Right renal cortex interstitium (tissue), 3 donors: ENCODE measurements at regions not wholly inside any gene's neighbourhood (a gene's known extent, or its start where the extent isn't known, plus 50 kb on each side); places are given as distances from the start of the nearest gene placed in this dataset.
"Not testable (repeated sequence)": the region's sequence is repeated elsewhere in the genome, so short reads cannot be mapped to it uniquely, and the experiment has no call there.

ENCODE experiments used
- DNase-seq, 3 donors: peaks; one replicate each; pipeline ENCODE4 v3.0.0-alpha.2; 2013; ENCODE audit warnings: low read depth in 3 of 3, low spot score in 2 of 3

- no peak for DNase-seq
Measured at GRCh38 chr12:89162589-89163261, 189.6 kb downstream of the DUSP6 start.

- no peak for DNase-seq
Measured at GRCh38 chr12:89161557-89161956, 190.7 kb downstream of the DUSP6 start.

DNA sequence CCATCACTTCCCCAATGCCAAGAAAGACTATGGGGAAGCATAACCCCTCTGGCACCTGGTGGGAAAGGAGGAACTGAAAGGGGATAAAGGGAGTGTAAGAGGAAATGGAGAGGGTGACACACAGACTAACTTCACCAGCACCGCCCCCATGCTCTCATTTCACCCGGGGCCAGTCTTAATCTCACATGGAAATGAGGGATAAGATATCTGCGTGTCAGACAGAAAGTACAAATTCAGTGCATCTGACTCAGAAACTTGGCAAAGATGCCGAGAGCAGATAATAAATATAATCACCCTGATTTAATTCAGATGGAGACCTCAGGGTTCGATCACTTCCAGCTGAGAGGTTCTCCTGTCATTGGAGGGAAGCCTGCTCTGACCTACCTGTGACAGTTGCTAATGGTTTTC is 191.6 kb downstream of the DUSP6 start:
- DNase-seq, result no peak

GRCh38 chr12:89157413-89157812 is 194.9 kb downstream of the DUSP6 start:
- DNase-seq, result no peak

DNA sequence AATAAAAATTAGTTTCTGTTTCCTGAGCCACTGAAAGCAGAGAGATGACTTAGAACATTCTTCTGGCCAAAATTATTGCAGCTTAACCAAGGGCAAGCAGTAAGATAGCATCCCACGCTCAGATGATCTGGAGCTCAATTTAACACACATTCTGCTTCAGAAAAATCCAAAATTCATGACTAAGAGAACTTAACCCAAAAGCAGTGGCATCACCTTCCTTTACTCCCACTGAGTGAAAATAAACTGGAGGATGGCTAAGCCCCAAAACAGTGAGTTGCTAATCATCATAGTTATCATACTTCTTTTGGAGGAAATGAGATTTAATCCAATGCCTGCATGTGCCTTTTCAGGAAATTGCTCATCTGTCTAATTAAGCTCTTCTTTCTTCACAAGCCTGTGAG is 195.4 kb downstream of the DUSP6 start:
- no peak for DNase-seq

GRCh38 chr12:89156340-89156739 is 196.0 kb downstream of the DUSP6 start:
- DNase-seq, result no peak

GRCh38 chr12:89155826-89156225 is 196.5 kb downstream of the DUSP6 start:
- no peak for DNase-seq

DNA sequence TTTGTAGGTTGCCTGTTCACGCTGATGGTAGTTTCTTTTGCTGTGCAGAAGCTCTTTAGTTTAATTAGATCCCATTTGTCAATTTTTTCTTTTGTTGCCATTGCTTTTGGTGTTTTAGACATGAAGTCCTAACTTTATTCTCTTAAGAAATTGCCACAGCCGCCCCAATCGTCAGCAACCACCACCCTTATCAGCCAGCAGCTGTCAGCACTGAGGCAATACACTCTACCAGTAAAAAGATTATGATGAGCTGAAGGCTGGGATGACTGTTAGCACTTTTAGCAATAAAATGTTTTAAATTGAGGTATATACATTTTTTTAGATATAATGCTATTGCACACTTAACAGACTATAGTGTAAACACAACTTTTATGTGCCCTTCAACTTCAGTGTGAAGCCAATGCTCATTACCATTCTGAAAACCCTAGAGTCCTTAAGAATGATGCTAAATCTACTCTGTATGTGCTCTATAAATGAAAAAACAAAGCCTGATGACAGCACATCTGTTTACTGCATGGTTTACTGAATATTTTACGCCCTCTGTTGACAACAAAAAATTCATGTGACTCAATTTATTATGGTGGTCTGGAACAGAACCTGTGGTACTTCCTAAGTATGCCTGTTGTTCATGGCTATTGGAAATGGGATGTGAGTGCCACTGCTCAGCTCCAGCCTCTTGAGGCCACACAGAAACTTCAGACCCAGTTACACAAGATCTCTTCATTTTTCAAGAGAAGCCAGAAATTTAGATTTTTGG is 197.4 kb downstream of the DUSP6 start:
- DNase-seq, result no peak

- no peak for DNase-seq
Measured at GRCh38 chr12:89153341-89153740, 199.0 kb downstream of the DUSP6 start.

DNA sequence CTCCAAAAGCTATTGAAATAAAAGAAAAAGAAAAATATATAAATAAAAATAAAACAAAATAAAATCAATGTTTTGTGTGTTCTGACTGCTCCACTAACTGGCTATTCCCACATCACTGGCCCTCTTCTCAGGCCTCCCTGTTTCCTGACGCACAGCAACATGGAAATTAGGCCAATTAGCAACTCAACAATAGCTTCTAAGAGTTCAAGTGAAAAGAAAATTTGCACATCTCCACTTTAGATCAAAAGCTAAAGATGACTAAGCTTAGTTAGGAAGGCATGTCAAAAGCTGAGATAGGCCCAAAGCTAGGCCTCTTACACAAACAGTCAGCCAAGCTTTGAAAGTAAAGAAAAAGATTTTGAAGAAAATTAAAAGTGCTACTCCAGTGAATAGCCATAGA is 200.8 kb downstream of the DUSP6 start:
- no peak for DNase-seq

GRCh38 chr12:89150789-89151188 is 201.5 kb downstream of the DUSP6 start:
- DNase-seq, result not testable (repeated sequence)

DNA sequence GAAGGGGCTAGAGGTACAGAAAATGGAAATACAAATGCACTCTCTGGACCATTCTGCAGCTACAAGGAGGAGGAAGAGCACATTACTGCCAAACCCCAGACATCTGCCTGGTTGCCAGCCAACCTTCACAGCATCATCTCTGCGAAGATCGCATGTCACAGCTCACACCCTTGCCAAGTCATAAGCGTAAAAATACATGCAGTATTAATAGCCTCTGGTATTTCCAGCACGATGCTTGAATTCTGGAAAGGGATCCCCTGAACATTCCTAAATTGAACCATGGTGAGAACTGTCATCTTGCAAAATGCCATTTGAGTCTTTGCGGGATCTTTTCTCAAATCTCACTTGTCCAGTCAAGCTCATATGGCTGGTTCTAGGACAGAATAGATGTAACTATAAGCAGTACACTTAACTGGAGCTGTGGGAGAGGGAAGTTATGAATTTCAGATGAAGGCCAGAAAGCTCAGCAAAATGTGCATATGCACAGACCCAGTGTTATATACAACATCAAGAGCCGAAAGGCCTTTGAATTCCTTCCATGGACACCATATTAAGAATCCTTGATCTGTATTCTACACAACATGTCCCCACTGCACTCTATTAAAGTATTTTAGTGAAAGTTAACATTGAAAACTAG is 211.6 kb downstream of the DUSP6 start:
- no peak for DNase-seq

DNA sequence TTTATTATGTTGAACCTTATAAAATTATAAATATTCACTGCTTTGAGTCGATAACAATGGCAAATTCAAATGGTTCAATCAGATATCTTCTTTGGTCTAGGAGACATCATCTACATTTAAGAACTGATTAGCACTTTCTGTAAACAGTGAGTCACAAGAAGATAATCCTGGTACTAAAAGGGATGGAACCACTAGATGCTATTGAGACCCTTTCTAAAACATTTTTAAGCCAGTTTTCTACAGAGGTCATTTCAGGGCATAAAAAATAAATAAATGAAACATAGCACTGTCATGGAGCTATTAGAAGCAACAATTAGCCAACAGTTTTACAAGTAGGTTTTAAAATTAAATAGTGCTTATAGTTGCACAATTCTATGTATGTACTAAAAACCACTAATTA is 212.2 kb downstream of the DUSP6 start:
- DNase-seq, result no peak

- DNase-seq, result no peak
Measured at GRCh38 chr12:89139390-89139789, 212.9 kb downstream of the DUSP6 start.

GRCh38 chr12:89138048-89138852 is 214.1 kb downstream of the DUSP6 start:
- no peak for DNase-seq

DNA sequence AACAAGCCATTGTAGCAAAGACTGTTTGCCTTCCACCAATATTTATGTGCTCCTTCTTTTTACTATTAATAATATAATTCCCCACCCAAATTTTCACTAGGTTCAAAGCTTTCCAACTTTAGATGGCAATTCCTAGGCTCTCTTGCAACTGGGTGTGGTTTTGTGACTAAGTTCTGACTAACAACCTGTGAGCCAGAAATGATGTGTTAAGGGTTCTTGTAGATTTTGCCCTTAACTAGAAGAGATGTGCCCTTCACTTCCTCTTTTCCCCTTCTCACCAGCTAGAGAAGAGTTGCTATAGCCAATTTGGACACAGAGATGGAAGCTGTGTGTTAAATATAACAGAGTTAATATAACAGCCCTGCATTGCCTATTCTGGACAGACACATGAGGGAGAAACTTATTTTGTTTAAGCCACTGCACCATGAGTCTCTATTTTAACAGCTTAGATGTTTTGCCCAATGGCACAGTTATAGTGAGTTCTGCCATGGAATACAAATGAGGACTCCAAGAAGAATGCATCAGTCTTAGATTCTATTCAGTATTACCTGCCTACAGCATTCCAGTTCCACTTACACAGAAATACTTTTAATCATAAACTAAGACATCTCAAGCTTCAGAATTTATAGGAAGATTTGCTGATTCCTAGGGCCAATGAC is 216.2 kb downstream of the DUSP6 start:
- DNase-seq, result no peak

- DNase-seq, result no peak
Measured at GRCh38 chr12:89134213-89134770, 218.0 kb downstream of the DUSP6 start.

DNA sequence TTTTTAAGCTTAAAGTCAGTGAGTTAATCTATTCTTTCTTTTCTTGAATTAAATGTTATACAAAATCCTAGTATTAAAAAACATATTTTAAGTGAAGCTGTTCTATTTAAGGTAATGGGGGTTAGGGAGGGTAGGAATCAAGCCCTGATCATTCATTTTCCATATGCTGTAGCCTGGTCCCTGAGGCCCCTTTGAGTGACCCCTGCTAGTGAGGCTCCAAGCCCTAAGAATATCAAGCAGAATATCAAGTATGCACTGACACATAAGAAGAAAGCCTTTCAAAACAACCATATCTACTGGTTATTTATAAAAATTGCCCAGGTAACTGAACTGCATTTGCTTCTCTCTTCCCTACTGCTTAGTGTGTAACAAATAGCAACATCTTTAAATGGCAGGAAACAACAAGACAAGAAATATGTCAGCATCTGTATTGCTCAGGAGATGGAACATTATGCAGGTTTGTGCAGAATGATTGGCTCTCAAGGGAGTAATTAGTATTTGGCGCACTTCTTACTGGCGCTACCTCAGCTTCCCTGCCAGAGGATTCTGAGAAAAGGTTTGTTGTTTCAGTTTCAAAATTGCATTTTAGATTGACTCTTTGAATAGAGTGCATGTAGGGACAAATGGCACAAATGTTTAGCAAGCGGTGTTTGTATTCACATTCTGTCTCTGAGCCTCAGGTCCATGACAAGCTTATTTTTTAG is 223.0 kb downstream of the DUSP6 start:
- DNase-seq, result no peak

GRCh38 chr12:89126712-89127111 is 225.6 kb downstream of the DUSP6 start:
- DNase-seq, result no peak

DNA sequence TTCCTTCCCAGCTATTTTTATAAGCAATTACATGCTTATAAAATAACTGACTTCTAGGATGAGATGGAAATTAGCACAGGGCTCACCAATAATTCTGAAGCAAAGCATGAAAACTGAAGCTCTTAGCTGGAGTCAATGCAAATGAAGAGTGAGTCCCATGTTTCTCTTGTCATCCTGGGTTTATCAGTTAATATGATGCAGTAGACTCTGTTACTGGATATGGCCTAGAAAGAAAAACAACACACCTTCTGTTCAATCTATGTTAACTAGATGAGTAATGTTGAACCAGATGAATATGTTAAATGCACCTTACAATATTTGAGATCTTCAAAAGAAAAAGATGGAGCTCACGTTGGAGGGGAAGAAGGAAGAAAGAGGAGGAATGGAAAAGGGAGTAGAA is 229.4 kb downstream of the DUSP6 start:
- no peak for DNase-seq
